ENCODE measurements at regions not wholly inside any gene's neighbourhood (a gene's known extent, or its start where the extent isn't known, plus 50 kb on each side); places are given as distances from the start of the nearest gene placed in this dataset.
"Not testable (repeated sequence)": the region's sequence is repeated elsewhere in the genome, so short reads cannot be mapped to it uniquely, and the experiment has no call there.

DNA sequence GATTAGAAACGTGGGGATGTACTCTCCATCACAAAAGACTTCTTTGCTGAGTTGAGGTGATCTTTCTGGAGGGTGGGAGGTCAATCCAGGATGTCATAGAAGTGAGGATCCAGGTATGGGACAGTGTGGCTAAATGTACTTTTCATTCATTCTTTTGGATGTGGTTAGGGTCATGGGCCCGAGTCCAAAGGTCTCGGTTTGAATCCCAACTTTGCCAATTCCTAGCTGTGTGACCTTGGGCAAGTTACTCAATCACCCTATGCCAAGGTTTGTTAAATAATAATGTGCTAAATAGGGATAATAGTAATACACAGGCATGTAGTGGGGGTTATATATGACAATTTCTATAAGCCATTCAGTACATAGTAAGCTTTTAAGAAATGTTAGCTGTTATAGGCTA, 91.4 kb downstream of the SAMD9 start:
- Histone ChIP-seq H3K4me1 (ENCODE audit: control insufficient read depth, insufficient read depth, low read length) (no peaks in the 10 kb centered on the region), H3K27ac (ENCODE audit: low read length) (no peak overlapping the region), H3K36me3 (ENCODE audit: control insufficient read depth, insufficient read depth, low read length) (no peaks in the 10 kb centered on the region), H3K9me3 (ENCODE audit: control insufficient read depth, insufficient read depth, low read length) (peaks cover 3% of the 10 kb centered on the region), H3K4me3 (ENCODE audit: low read length) (no peak overlapping the region), H3K27me3 (ENCODE audit: control insufficient read depth, insufficient read depth, low read length) (no peaks in the 10 kb centered on the region)
- TF ChIP-seq CTCF (IDR thresholded peaks at IDR 0.05), result no peak
- no peaks in the 10 kb centered on the region for H3K9me3 Mint-ChIP-seq
- no peak for DNase-seq
- H3K4me3 Mint-ChIP-seq, result no peak overlapping the region
- 90% methylated on average over 3 of the region's 3 CpGs for WGBS (ENCODE audit: insufficient coverage)
- ATAC-seq, result no peak
- peaks cover 7% of the 10 kb centered on the region for H3K36me3 Mint-ChIP-seq
- H3K27ac Mint-ChIP-seq, result no peak overlapping the region
- no peaks in the 10 kb centered on the region for H3K4me1 Mint-ChIP-seq
- intact Hi-C loops (cut with micrococcal nuclease), result no loop called here
- H3K27me3 Mint-ChIP-seq (ENCODE audit: low read depth in 2 of 2), result peaks cover 9 to 27% of the 10 kb centered on the region in 2 donors

DNA sequence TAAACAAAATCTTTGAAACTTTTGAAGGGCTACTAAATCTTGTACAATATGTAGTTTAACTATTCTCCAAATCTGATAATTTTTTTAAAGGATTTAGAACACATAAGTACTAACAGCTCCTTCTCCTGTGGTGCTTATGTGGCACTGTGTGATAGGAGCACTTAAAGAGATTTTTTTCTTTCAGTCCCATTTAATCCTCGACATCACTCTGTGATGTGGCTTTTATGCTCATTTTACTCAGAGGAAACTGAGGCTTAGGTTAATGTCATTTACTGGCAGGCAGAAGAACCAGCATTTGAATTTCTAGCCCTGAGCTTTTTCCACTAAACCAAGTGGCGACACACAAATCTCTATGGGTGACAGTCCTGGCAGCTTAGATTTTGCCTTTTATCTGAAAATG, 92.4 kb downstream of the SAMD9 start:
- intact Hi-C loops (cut with micrococcal nuclease), result no loop called here
- peaks cover under 1% of the 10 kb centered on the region for H3K36me3 Mint-ChIP-seq
- H3K9me3 ChIP-seq (ENCODE audit: control insufficient read depth, insufficient read depth, low read length), result peaks cover 3% of the 10 kb centered on the region
- no peak overlapping the region for H3K27ac Mint-ChIP-seq
- no peak overlapping the region for H3K27ac ChIP-seq (ENCODE audit: low read length)
- ATAC-seq (no peak), DNase-seq (no peak)
- peaks cover 9 to 20% of the 10 kb centered on the region in 2 donors for H3K27me3 Mint-ChIP-seq (ENCODE audit: low read depth in 2 of 2)
- H3K27me3 ChIP-seq (ENCODE audit: control insufficient read depth, insufficient read depth, low read length), result no peaks in the 10 kb centered on the region
- H3K36me3 ChIP-seq (ENCODE audit: control insufficient read depth, insufficient read depth, low read length), result no peaks in the 10 kb centered on the region
- no peaks in the 10 kb centered on the region for H3K4me1 Mint-ChIP-seq
- H3K9me3 Mint-ChIP-seq, result no peaks in the 10 kb centered on the region
- H3K4me3 ChIP-seq (ENCODE audit: low read length), result no peak overlapping the region
- TF ChIP-seq CTCF (IDR thresholded peaks at IDR 0.05), result no peak
- H3K4me3 Mint-ChIP-seq, result no peak overlapping the region
- 100% methylated on average over 1 of the region's 2 CpGs for WGBS (ENCODE audit: insufficient coverage)
- no peaks in the 10 kb centered on the region for H3K4me1 ChIP-seq (ENCODE audit: control insufficient read depth, insufficient read depth, low read length)

GRCh38 chr7:93022931-93023478, 94.8 kb downstream of the SAMD9 start:
- intact Hi-C loops (cut with micrococcal nuclease); H3K4me1 Mint-ChIP-seq; H3K4me1 ChIP-seq (ENCODE audit: control insufficient read depth, insufficient read depth, low read length); H3K4me3 Mint-ChIP-seq; H3K9me3 ChIP-seq (ENCODE audit: control insufficient read depth, insufficient read depth, low read length); H3K27ac Mint-ChIP-seq; H3K27me3 ChIP-seq (ENCODE audit: control insufficient read depth, insufficient read depth, low read length); H3K36me3 Mint-ChIP-seq; DNase-seq; H3K9me3 Mint-ChIP-seq; ATAC-seq; H3K27ac ChIP-seq (ENCODE audit: low read length); H3K36me3 ChIP-seq (ENCODE audit: control insufficient read depth, insufficient read depth, low read length); H3K4me3 ChIP-seq (ENCODE audit: low read length): not testable (repeated sequence)
- WGBS (ENCODE audit: insufficient coverage), result 97% methylated on average over 5 of the region's 6 CpGs
- peaks cover 7 to 10% of the 10 kb centered on the region in 2 donors for H3K27me3 Mint-ChIP-seq (ENCODE audit: low read depth in 2 of 2)

GRCh38 chr7:93021748-93022147, 96.0 kb downstream of the SAMD9 start:
- Histone ChIP-seq H3K36me3 (ENCODE audit: control insufficient read depth, insufficient read depth, low read length) (no peaks in the 10 kb centered on the region), H3K4me1 (ENCODE audit: control insufficient read depth, insufficient read depth, low read length) (no peaks in the 10 kb centered on the region), H3K27me3 (ENCODE audit: control insufficient read depth, insufficient read depth, low read length) (no peaks in the 10 kb centered on the region), H3K27ac (ENCODE audit: low read length) (no peak overlapping the region), H3K4me3 (ENCODE audit: low read length) (no peak overlapping the region), H3K9me3 (ENCODE audit: control insufficient read depth, insufficient read depth, low read length) (peaks cover 3% of the 10 kb centered on the region)
- H3K9me3 Mint-ChIP-seq, result no peaks in the 10 kb centered on the region
- TF ChIP-seq CTCF (IDR thresholded peaks at IDR 0.05), result no peak
- intact Hi-C loops (cut with micrococcal nuclease), result no loop called here
- no peak for ATAC-seq
- no peak overlapping the region for H3K4me3 Mint-ChIP-seq
- no peak overlapping the region for H3K27ac Mint-ChIP-seq
- H3K27me3 Mint-ChIP-seq (ENCODE audit: low read depth in 2 of 2), result peaks cover 7 to 10% of the 10 kb centered on the region in 2 donors
- DNase-seq, result no peak
- 96% methylated on average over 2 of the region's 2 CpGs for WGBS (ENCODE audit: insufficient coverage)
- H3K4me1 Mint-ChIP-seq, result no peaks in the 10 kb centered on the region
- H3K36me3 Mint-ChIP-seq, result no peaks in the 10 kb centered on the region
